ENCODE measurements at regions not wholly inside any gene's neighbourhood (a gene's known extent, or its start where the extent isn't known, plus 50 kb on each side); places are given as distances from the start of the nearest gene placed in this dataset.
"Not testable (repeated sequence)": the region's sequence is repeated elsewhere in the genome, so short reads cannot be mapped to it uniquely, and the experiment has no call there.

DNA sequence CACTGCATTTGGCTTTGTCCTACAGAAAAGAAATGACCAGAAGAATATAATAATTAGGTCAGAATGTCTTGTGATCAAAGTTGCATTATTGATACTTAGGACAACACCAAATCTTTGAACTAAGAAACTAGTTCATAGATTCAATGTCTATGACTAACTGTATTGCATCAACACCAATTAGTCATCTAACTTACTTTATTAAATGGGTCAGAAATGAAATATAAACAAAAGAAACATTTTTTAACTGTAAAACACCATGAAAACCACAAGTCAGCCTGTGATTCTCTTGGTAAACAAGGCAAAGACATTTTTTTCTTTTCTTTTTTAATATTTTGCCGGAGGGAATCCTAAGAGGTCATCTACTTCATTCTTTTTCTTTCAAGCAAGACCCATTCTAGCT, 114.1 kb upstream of the HDDC2 start:
- no peak for DNase-seq
- ATAC-seq: no peak
- intact Hi-C loops (cut with micrococcal nuclease): no loop called here

DNA sequence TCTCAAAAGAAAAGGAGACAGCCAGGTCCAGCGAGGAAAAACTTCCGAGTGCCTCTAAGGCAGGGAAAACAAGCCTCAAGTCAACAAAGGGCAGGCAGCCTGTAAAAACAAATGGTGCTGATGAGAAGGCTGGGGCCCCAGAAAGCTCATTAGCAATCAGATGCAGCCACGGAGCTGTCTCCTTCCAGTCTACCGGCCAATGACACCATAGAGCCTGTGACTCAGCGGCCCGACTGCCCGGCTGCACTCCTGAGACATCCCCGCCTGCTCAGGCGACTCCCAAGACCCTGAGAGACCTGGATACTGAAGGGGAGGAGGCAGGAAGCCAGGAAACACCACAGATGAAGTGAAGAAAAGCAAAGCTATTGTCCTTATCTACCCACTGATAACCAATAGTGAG, 120.1 kb upstream of the HDDC2 start:
- peak; percentile 78 for ATAC-seq
- intact Hi-C loops (cut with micrococcal nuclease): no loop called here
- peak; percentile 45 for DNase-seq

DNA sequence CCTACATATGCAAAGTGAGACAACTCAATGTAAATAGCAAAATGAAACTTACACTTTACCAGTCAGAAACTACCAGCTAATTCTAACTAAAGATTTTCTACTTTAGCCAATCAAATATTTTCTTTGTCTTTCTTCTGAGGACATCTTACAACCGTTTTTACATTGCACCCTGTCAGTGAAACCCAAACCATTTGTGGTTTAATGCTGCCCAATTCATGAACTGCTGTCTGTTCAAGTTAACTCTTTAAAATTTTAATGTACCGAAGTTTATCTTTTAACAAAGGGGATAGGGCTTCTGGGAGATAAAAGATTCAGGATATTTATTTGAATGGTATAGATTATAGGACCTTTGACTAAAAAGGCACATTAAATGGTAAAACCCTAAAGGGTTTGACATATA, 121.3 kb upstream of the HDDC2 start:
- no peak for DNase-seq
- intact Hi-C loops (cut with micrococcal nuclease): no loop called here
- no peak for ATAC-seq

DNA sequence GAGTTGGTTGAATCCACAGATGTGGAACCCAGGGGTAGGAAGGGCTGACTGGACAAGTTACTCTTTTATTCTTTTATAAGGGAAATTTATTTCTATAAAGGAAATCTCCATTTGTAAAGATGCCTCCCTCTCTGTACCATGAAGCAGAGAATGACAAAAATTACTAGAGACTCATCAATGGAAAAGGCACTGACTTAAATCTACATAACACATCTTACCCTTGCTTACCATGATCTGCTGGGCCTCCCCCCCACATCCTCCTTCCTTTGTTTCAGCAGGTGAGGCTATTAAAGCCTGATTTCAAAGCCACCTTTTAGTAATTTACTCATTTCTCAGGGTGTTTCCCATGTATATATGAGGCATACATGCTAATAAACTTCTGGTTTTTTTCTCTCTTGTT, 130.2 kb upstream of the HDDC2 start:
- DNase-seq: no peak
- intact Hi-C loops (cut with micrococcal nuclease): no loop called here
- ATAC-seq: no peak

DNA sequence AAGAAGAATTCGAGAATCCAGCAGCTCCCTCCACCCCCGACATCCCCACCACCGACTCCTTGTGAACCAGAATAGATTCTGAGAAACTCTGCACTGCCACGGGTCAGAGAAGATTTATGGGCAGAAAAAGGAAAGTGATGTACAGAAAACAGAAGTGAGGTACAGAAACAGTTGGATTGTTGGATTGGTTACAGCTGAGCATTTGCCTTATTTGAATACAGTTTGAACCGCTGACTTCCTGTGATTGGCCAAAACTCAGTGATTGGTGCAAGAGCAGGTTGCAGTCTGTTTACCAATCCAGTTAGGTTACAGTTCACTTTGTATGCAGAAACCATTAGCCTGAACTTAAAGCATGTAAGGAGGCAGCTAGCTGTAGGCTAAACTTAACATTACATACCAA, 131.2 kb upstream of the HDDC2 start:
- ATAC-seq: no peak
- intact Hi-C loops (cut with micrococcal nuclease): no loop called here
- DNase-seq: no peak

DNA sequence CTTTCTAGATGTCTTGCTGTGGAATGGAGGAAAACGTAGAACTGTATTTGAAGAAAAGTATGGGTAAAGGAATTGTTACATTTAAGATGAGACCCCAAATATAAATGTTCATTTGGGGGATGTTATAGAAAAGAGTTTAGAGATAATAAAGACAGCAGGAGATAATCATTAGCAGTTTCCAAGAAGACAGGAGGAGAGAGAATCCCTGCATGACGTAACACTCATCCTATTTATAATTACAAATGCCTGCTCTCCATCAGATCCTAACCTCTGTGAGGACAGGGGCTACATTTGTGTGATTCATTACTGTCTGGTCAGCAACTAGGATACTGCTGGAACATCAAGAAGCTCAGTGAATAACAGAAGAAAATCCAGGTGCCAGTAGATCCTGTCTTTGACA, 133.0 kb upstream of the HDDC2 start:
- DNase-seq (no peak), ATAC-seq (no peak)
- intact Hi-C loops (cut with micrococcal nuclease): no loop called here

DNA sequence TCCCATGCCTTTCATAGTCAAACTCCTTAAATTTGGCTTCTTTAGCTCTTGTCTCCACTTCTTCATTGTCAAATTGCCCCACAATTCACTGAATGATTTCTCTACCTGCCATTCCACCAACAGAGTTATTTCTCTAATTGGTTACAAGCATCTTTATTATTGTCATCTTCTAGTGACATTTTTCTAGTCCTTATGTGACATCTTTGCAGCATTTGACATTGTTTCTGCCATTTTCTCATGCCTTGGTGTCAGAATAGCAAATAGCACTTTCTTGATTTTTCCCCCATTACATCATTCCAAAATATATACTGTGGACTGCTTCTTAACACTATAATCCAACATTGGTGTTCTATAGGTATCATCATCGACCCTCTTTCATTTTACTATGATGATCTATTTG, 137.7 kb upstream of the HDDC2 start:
- intact Hi-C loops (cut with micrococcal nuclease): no loop called here
- no peak for ATAC-seq
- no peak for DNase-seq

DNA sequence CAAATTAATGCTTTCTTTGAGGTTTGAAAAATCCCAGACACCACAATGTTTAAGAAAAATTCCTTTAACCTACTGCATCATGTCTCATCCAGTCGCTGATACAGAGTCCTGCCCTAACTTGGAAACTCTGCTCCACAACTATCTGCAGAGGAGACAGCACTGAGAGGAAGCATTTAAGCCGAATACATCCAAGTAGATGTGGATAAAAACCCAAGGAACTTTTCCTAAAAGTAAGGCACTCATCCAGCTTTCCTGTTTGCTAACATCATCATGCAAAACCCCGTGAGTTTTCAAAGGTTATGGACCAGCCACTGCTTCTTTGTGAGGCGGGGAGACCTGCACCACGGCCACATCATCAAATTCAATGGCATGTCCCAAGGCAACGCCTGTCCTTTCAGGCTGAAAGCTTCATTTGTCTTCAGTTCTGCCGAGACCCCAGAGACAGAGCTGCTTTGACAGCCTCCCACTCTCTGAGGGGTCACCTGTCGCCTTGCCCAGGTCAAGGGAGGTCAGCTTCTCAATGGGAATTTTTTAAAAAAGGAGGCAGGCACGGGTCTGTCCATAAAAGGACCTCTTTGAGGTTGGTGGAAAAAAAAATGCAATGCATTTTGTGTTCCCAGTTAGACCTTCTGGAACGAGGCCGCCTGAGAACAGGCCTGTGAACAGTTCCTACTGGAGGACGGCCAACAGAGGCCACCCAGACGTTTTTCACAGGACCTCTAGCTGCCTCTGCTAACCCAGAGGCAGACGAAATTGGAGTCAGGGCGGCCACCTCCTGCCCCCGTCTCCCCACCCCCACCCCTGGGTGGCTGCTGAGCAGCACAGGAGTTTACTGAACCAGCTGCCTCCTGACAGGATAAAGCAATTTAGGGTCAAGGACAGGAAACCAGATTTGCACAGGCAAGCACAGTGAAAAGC, 142.5 kb upstream of the HDDC2 start:
- DNase-seq (peak; percentile 69), ATAC-seq (peak; percentile 91)
- intact Hi-C loops (cut with micrococcal nuclease): no loop called here

DNA sequence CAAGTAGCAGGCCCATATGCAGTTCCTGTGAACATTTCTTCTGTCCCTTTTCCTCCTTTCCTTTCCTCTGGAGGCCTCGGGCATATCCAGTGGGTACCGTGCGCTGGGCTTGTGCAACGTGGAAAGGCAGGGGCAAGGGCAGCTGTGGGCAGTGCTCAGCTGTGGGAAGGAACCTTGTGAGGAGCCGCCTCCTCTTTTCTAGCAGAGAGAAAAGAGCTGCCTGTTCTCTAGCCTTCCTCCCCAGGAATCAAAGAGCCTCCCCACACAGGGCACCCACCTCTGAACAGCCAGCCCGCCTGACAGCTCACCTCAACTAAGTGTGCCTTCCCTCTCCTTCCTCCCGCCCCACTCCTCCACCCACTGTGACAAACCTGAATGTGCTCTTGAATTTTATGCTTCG, 143.3 kb upstream of the HDDC2 start:
- ATAC-seq (no peak), DNase-seq (no peak)
- intact Hi-C loops (cut with micrococcal nuclease): no loop called here

DNA sequence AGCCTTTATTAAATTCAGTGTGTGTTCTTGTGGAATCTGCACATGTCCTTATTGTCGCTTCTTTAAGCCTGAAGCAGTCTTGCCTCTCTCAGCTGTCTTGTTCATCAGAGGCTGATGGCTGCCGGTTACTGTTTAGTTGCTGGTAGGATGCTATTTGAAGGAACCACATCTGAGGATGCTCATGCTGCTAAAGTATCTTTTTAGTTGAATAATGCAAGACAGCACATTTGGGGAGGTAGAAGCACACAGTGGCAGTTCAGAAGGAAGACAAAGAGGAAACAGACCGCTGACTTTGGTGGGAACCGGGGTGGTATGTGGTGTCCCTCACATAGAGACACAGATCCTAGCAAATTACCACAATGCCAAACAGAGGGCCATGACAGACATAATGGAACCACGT, 144.2 kb upstream of the HDDC2 start:
- ATAC-seq: no peak
- intact Hi-C loops (cut with micrococcal nuclease): no loop called here
- no peak for DNase-seq

DNA sequence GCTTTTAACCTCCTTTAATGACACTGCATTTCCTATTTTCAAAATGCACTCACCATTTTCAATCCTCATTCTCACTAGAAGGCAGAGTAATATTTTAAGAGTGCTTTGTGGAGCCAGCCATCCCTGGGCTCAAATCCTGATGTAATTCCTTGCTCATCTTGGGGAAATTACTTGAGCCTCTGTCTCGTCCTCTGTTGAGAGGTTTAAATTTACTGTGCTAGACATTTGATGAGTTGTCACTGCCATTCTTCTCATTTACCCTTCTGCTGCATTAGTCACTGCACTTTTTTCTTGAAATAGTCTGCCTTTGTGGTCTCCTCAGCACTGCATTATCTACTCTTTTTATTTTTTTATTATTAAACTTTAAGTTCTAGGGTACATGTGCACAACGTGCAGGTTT, 150.0 kb upstream of the HDDC2 start:
- ATAC-seq (no peak), DNase-seq (no peak)
- intact Hi-C loops (cut with micrococcal nuclease): no loop called here

DNA sequence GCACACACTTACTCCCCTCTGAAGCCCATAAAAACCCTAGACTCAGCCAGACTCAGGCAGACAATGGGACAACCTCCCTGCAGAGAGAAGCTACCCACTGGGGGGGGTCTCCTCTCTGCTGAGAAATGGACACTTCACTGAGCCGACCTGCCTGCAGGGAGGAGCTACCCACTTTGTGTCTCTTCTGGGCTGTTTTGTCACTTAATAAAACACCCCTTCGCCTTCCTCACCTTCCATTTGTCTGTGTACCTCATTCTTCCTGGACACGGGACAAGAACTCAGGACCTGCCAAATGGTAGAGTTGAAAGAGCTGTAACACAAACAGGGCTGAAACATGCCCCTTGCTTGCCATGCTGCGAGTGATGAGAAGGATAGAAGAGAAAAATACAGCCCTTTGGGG, 151.7 kb upstream of the HDDC2 start:
- no peak for ATAC-seq
- intact Hi-C loops (cut with micrococcal nuclease): no loop called here
- DNase-seq: no peak

DNA sequence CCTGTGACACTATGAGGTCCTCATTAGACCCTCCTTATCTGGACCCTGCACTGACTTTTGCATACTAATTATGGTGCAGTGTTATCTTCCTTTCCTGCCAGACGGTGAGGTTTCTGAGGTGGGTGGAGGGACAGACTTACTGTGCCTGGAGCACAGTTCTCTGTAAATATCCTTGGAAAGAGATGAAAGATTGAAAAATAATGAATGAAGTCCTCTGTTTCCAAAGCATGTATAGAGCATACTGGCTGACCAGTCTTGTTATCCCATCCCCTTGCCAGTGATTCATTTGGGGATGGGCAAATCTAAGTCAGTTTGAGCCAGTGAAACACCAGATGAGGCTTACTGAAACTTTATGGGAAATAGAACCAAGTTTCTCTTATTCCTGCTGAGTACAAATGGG, 152.6 kb upstream of the HDDC2 start:
- intact Hi-C loops (cut with micrococcal nuclease): no loop called here

DNA sequence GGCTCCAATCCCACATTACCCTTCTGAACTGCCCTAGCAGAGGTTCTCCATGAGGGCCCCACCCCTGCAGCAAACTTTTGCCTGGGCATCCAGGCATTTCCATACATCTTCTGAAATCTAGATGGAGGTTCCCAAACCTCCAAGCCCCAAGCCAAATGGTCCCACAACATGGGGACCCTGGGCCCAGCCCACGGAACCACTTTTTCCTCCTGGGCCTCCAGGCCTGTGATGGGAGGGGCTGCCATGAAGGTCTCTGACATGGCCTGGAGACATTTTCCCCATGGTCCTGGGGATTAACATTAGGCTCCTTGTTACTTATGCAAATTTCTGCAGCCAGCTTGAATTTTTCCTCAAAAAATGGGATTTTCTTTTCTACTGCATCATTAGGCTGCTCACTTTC, 156.7 kb upstream of the HDDC2 start:
- intact Hi-C loops (cut with micrococcal nuclease); DNase-seq; ATAC-seq: not testable (repeated sequence)

More for the DNA sequence above, 152.6 kb upstream of the HDDC2 start:
- ATAC-seq: no peak
- DNase-seq: no peak

DNA sequence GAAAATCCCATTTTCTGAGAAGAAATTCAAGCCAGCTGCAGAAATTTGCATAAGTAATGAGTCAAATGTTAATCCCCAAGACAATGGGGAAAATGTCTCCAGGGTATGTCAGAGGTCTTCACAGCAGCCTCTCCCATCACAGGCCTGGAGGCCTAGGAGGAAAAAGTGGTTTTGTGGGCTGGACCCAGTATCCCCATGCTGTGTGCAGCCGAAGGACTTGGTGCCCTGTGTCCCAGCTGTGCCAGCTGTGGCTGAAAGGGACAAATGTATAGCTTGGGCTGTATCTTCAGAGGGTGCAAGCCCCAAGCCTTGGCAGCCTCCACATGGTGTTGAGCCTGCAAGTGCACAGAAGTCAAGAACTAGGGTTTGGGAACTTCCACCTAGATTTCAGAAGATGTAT, 163.6 kb upstream of the HDDC2 start:
- intact Hi-C loops (cut with micrococcal nuclease); ATAC-seq; DNase-seq: not testable (repeated sequence)

DNA sequence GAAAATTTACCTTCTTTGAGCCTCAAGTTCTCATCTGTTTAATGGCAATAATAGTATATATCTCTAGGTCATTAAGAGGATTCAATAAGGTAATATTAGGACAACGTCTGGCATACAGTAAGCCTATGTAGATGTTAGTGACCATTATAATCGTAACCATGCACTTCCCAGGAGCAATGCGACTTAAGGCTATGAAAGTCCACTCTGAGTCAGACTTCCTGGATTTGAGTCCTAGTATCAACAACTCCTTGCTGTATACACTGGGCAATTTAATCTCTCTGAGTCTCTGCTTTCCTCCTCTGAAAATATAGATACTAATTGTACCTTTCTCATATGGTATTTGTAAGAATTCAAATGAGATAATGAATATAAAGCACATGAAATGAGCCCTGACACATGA, 168.1 kb upstream of the HDDC2 start:
- intact Hi-C loops (cut with micrococcal nuclease): no loop called here
- DNase-seq: no peak
- no peak for ATAC-seq

DNA sequence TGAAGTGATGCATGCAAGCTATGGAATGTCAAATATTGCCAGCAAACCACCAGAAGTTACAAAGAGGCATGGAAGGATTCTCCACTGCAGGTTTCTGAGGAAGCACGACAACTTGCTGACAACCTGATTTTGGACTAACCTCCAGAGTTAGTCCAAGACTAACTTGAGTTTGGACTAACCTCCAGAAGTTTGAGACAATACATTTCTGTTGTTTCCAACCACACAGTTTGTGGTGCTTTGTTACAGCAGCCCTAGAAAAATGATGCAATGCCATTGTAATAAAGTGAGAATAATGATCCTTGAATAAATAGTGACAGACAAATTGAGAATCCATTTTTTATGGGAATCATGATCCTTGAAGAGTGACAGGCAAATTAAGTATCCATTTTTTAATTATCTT, 169.9 kb upstream of the HDDC2 start:
- ATAC-seq (no peak), DNase-seq (no peak)
- intact Hi-C loops (cut with micrococcal nuclease): no loop called here

DNA sequence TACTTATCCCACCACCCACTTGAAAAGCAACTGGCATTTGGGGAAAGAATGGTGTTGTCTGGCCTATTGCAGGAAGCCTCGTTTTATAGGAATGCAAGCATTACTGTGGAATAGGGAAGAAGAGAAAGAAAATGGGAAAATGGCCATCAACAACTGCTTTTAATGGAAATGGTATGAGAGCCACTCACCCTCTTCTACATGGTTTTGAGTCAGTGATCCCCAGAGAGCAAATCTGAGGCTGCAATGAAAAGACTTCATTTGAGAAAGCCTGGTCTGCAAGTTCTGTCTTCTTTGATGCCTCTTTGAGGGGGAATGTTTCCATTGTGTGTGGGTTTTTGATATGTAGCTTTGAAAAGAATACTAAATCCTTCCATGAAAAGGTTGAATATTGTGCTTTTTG, 172.3 kb upstream of the HDDC2 start:
- intact Hi-C loops (cut with micrococcal nuclease): no loop called here
- no peak for ATAC-seq

DNA sequence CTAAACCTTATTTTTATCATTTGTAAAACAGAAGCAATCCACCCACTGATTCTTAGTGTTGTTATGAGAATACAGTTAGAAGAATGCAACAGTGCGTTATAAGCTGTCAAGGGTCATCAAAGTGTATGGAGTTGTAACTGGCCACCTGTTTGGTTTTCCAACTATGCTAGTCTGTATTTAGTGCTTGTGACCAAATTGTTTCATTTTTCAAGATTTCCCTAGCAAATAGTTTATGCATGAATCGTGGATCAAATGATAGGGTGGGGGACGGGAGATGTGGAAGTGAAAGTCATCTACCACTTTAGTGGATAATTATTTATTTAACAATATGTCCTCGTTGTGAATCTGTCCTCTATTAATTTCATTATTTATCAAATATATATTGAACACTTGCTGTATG, 175.4 kb upstream of the HDDC2 start:
- intact Hi-C loops (cut with micrococcal nuclease): no loop called here
- DNase-seq: no peak
- no peak for ATAC-seq

More for the DNA sequence above, 172.3 kb upstream of the HDDC2 start:
- no peak for DNase-seq

DNA sequence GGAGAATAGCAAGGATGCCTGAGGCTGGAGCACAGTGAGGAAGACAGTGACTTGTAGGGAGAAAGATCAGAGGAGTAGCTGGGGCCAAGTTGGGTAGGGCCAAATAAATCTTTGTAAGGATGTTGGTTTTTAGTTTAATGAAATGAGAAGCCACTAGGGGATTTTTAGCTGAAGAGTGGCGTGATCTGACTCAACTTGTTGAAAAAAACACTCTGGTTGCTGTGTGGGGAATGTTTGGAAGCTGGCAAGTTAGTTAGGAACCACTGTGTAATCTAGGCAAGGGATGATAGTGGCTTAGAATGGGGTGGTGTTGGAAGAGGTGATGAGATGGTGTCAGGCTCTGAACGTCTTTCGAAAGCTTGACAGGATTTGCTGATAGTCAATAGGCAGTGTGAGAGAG, 176.1 kb upstream of the HDDC2 start:
- ATAC-seq: peak; percentile 75
- intact Hi-C loops (cut with micrococcal nuclease): no loop called here
- no peak for DNase-seq

DNA sequence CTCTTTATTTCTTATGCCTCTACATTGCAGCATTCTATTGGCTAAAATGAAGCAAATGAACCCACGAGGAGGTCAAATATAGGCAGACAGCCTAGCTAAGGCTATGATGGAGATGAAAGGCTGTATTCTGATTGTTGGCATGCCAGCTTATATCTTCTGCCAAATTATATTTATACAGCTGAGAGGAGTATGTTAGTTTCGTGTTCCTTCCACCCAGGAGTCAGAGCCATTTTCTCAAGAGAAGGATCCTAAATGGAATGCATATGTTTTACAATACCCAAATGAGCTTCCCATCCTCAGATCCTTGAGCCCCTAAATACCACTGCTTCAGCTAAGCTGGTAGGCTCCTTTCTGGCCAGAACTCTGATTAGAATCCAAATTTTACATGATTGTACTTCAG, 178.4 kb upstream of the HDDC2 start:
- ATAC-seq (no peak), DNase-seq (no peak)
- intact Hi-C loops (cut with micrococcal nuclease): no loop called here

Data from left ventricle myocardium superior (tissue), 1 donor.